ENCODE measurements at regions not wholly inside any gene's neighbourhood (a gene's known extent, or its start where the extent isn't known, plus 50 kb on each side); places are given as distances from the start of the nearest gene placed in this dataset.

DNA sequence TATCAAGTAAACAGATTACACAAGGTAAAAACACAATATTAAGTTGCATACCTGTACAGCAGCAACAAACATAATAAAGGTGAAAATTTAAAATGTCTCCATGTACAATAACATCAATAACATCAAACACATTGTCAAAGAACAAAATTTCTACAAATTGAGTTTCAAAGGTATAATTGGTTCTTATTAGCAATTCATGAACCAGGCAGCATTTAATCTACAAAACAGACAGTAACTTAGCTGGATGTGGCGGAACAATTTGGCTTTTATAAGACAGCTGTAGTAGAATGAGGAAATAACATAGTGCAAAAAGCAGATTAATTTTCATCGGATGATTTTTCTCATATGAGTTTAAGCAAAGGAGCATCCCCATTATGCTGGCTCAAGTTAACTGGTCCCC, 1176.8 kb downstream of the EFNA5 start:
- TF ChIP-seq POLR2AphosphoS5 (IDR thresholded peaks at IDR 0.05; ENCODE audit: insufficient read depth, low read depth, low read length) = no peak
- TF ChIP-seq, protein P1, sequence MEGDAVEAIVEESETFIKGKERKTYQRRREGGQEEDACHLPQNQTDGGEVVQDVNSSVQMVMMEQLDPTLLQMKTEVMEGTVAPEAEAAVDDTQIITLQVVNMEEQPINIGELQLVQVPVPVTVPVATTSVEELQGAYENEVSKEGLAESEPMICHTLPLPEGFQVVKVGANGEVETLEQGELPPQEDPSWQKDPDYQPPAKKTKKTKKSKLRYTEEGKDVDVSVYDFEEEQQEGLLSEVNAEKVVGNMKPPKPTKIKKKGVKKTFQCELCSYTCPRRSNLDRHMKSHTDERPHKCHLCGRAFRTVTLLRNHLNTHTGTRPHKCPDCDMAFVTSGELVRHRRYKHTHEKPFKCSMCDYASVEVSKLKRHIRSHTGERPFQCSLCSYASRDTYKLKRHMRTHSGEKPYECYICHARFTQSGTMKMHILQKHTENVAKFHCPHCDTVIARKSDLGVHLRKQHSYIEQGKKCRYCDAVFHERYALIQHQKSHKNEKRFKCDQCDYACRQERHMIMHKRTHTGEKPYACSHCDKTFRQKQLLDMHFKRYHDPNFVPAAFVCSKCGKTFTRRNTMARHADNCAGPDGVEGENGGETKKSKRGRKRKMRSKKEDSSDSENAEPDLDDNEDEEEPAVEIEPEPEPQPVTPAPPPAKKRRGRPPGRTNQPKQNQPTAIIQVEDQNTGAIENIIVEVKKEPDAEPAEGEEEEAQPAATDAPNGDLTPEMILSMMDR (IDR thresholded peaks at IDR 0.05; ENCODE audit: extremely low read depth in 1 of 2, insufficient read depth in 1 of 2, low read depth in 1 of 2, low read length in 2 of 2) = no peak
- no peak for TF ChIP-seq POLR2A (IDR thresholded peaks at IDR 0.05; ENCODE audit: low read depth, low read length)
- no peak for TF ChIP-seq EZH2 (IDR thresholded peaks at IDR 0.05; ENCODE audit: borderline replicate concordance, low read depth, low read length, severe bottlenecking)
- TF ChIP-seq, protein P2, sequence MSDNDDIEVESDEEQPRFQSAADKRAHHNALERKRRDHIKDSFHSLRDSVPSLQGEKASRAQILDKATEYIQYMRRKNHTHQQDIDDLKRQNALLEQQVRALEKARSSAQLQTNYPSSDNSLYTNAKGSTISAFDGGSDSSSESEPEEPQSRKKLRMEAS (IDR thresholded peaks at IDR 0.05; ENCODE audit: insufficient read depth, insufficient read length) = no peak
- no peak for TF ChIP-seq MYC (IDR thresholded peaks at IDR 0.05; ENCODE audit: low read depth, low read length)

Data from endothelial cell of umbilical vein (primary cell).